T-helper 1 cell treated with Interleukin-12 subunit alpha and Interleukin-12 subunit beta and Interleukin-4 antibody, amounts not matched to agents 30 μg/mL and 1 μg/mL, for 36 hours (primary cell): ENCODE measurements at regions not wholly inside any gene's neighbourhood (a gene's known extent, or its start where the extent isn't known, plus 50 kb on each side); places are given as distances from the start of the nearest gene placed in this dataset.
"Not testable (repeated sequence)": the region's sequence is repeated elsewhere in the genome, so short reads cannot be mapped to it uniquely, and the experiment has no call there.

Source experiments
- H3K27ac Mint-ChIP-seq: one replicate; pipeline ENCODE4 v1.8.0; 2021; ENCODE audit warnings: mild to moderate bottlenecking, mixed read lengths
- H3K27me3 Mint-ChIP-seq: one replicate; pipeline ENCODE4 v1.8.0; 2021; ENCODE audit warnings: low read depth, mixed read lengths
- H3K36me3 Mint-ChIP-seq: one replicate; pipeline ENCODE4 v1.8.0; 2021; ENCODE audit warnings: low read depth, mixed read lengths
- H3K4me1 Mint-ChIP-seq: one replicate; pipeline ENCODE4 v1.8.0; 2021; ENCODE audit warnings: low read depth, mixed read lengths
- H3K4me3 Mint-ChIP-seq: one replicate; pipeline ENCODE4 v1.8.0; 2021; ENCODE audit warnings: mild to moderate bottlenecking, moderate library complexity, mixed read lengths
- H3K9me3 Mint-ChIP-seq: one replicate; pipeline ENCODE4 v1.8.0; 2021; ENCODE audit warnings: mixed read lengths

DNA sequence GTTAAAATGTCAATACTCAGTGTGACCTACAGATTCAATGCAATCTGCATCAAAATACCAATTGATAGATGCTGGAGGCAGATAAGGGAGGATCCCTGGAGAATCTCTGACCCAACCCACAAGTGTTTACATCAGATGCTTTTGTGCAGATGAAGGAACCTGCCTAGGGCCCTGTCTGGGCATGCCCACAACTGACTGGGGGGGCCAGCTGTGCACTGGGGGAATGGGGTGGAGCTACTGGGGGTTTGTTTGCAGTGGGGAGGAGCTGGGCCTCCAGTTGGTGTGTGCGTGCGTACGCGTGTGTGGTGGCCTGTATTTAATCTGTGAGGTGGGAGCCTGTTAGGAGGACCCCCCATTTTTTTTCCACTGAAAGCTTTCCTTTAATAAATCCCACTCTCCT lies 244.9 kb downstream of the TRIM36 start:
- H3K9me3 Mint-ChIP-seq: no peaks in the 10 kb centered on the region
- no peaks in the 10 kb centered on the region for H3K4me1 Mint-ChIP-seq
- no peak overlapping the region for H3K4me3 Mint-ChIP-seq
- H3K27ac Mint-ChIP-seq: no peak overlapping the region
- no peaks in the 10 kb centered on the region for H3K27me3 Mint-ChIP-seq
- H3K36me3 Mint-ChIP-seq: no peaks in the 10 kb centered on the region

DNA sequence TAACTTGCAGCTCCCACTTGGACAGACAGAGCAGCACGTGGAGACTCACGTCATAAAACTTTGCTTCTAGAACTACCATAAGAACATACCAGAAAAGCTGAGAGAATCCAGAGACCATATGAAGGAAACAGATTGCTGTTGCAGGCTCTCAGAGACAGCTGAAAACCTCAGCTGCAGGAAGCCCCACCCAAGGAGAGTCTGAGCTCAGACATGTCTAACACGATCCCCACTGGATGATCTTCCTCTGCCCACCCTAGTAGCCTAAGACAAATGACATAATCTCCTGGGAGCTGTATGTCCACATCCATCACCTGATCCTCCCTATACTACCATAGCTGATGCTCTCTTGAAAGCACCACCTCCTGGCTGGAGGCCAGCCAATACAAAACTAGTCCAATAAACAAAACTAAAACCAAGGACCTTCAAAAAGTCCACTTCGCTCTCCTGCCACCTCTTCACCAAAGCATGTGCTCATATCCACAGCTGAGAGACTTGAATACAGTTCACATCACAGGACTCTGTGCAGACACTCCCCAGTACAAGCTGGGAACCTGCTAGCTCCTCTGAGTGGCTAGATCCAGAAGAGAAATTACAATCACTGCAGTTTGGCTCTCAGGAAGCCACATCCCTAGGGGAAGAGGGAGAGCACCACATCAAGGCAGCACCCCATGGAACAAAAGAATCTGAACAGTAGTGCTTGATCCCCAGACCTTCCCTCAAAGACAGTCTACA lies 257.4 kb downstream of the TRIM36 start:
- no peaks in the 10 kb centered on the region for H3K36me3 Mint-ChIP-seq
- no peak overlapping the region for H3K27ac Mint-ChIP-seq
- no peak overlapping the region for H3K4me3 Mint-ChIP-seq
- H3K9me3 Mint-ChIP-seq: peaks cover under 1% of the 10 kb centered on the region
- no peaks in the 10 kb centered on the region for H3K27me3 Mint-ChIP-seq
- no peaks in the 10 kb centered on the region for H3K4me1 Mint-ChIP-seq

DNA sequence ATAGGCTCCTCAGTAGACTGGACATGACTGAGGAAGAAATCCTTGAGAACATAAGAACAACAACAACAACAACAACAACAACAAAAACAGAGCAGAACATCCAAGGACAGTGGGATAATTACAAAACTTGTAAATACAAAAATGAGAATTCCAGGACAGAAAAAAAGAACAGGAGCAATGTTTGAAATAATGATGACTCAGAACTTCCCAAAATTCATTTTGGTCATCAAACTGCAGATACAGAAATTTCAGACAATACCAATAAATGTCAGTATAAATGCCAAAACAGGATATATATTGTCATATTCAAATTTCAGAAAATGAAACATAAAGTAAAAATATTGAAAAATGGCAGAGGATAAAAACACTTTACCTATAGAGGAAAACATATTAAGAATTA lies 259.0 kb downstream of the TRIM36 start:
- H3K4me3 Mint-ChIP-seq: no peak overlapping the region
- H3K9me3 Mint-ChIP-seq: peaks cover 9% of the 10 kb centered on the region
- H3K27ac Mint-ChIP-seq: no peak overlapping the region
- H3K36me3 Mint-ChIP-seq: no peaks in the 10 kb centered on the region
- no peaks in the 10 kb centered on the region for H3K4me1 Mint-ChIP-seq
- H3K27me3 Mint-ChIP-seq: no peaks in the 10 kb centered on the region

DNA sequence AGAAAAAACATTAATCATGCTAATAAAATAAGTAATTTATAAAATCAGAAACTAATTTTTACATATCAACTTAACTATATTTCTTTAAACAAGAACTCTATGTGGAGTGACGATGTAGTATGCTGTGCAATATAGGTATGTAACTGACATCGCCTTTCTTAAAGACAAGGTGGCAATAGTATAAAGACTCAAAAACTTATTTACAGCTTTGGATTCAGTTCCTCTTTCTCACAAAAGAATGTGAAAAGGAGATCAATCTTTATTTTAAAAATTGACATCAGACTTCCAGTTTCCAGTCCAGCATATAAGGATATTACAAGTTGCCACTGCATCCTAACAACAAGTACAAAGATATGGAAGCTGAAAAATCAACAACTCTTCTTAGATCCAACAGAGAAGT lies 260.3 kb downstream of the TRIM36 start:
- Mint-ChIP-seq H3K4me1 (no peaks in the 10 kb centered on the region), H3K27me3 (no peaks in the 10 kb centered on the region), H3K9me3 (peaks cover 9% of the 10 kb centered on the region), H3K27ac (no peak overlapping the region), H3K4me3 (no peak overlapping the region), H3K36me3 (no peaks in the 10 kb centered on the region)

DNA sequence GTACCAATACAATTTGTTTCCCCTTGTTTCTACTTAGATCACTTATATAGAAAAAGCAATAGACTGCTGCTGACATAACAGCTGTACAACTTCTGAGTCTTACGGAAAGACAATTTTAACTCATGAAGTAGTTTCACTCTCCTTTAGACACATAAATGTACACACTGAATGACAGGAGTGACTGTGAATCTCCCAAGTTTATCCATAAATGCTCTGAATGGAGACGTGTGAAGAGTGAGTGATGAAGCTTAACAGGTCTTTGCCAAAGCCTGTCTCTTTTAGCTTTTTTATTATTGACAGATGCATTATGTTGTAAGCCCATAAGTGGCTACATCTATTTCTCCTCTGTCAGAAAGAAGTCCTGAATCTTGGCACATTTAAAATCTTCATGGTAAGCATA lies 265.9 kb downstream of the TRIM36 start:
- Mint-ChIP-seq H3K27me3 (no peaks in the 10 kb centered on the region), H3K36me3 (no peaks in the 10 kb centered on the region), H3K9me3 (peaks cover 9% of the 10 kb centered on the region), H3K4me1 (no peaks in the 10 kb centered on the region), H3K4me3 (no peak overlapping the region), H3K27ac (no peak overlapping the region)

GRCh38 chr5:114898602-114899001 lies 271.1 kb downstream of the TRIM36 start:
- no peak overlapping the region for H3K27ac Mint-ChIP-seq
- H3K27me3 Mint-ChIP-seq: no peaks in the 10 kb centered on the region
- no peak overlapping the region for H3K4me3 Mint-ChIP-seq
- no peaks in the 10 kb centered on the region for H3K9me3 Mint-ChIP-seq
- H3K36me3 Mint-ChIP-seq: no peaks in the 10 kb centered on the region
- no peaks in the 10 kb centered on the region for H3K4me1 Mint-ChIP-seq

DNA sequence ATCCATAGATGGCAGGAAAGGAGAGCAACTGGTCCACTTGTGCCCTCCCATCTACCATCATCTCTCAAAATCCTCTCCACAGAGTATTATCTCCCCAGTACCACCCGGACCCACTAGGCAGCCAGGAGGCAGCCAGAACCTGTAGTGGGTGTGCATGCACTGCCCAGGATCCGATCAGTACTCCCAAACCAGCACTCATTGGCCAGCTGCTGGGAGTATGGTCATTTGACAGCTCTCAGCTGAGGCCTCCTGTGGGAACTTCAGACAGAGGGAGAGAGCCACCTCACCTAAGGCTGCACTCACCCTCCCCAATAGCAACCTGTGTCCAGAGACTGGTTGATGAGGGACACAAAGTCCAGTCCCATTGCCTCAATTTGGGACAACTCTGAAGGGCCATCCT lies 286.0 kb downstream of the TRIM36 start:
- Mint-ChIP-seq H3K27me3 (no peaks in the 10 kb centered on the region), H3K9me3 (peaks cover 22% of the 10 kb centered on the region), H3K4me1 (no peaks in the 10 kb centered on the region), H3K27ac (no peak overlapping the region), H3K4me3 (no peak overlapping the region), H3K36me3 (no peaks in the 10 kb centered on the region)

GRCh38 chr5:114859438-114859735 lies 310.3 kb downstream of the TRIM36 start:
- H3K9me3 Mint-ChIP-seq: no peaks in the 10 kb centered on the region
- peaks cover 2% of the 10 kb centered on the region for H3K4me1 Mint-ChIP-seq
- no peak overlapping the region for H3K4me3 Mint-ChIP-seq

GRCh38 chr5:114858665-114859437 lies 310.9 kb downstream of the TRIM36 start:
- Mint-ChIP-seq H3K36me3 (no peaks in the 10 kb centered on the region), H3K27ac (no peak overlapping the region), H3K4me1 (peaks cover 2% of the 10 kb centered on the region), H3K9me3 (peaks cover 3% of the 10 kb centered on the region), H3K4me3 (no peak overlapping the region), H3K27me3 (no peaks in the 10 kb centered on the region)

More at GRCh38 chr5:114859438-114859735, 310.3 kb downstream of the TRIM36 start:
- Mint-ChIP-seq H3K27ac (no peak overlapping the region), H3K36me3 (no peaks in the 10 kb centered on the region), H3K27me3 (no peaks in the 10 kb centered on the region)

- Mint-ChIP-seq H3K9me3 (peaks cover 6% of the 10 kb centered on the region), H3K27ac (no peak overlapping the region), H3K4me3 (no peak overlapping the region), H3K27me3 (no peaks in the 10 kb centered on the region), H3K4me1 (peaks cover 2% of the 10 kb centered on the region), H3K36me3 (no peaks in the 10 kb centered on the region)
Observed at GRCh38 chr5:114857941-114858551, 311.7 kb downstream of the TRIM36 start.

- H3K4me3 Mint-ChIP-seq, H3K27me3 Mint-ChIP-seq, H3K36me3 Mint-ChIP-seq, H3K27ac Mint-ChIP-seq, H3K4me1 Mint-ChIP-seq: not testable (repeated sequence)
- H3K9me3 Mint-ChIP-seq: peaks cover 11% of the 10 kb centered on the region
Observed at GRCh38 chr5:114844711-114845110, 325.0 kb downstream of the TRIM36 start.

GRCh38 chr5:114839360-114839759 lies 330.3 kb downstream of the TRIM36 start:
- Mint-ChIP-seq H3K4me3 (no peak overlapping the region), H3K9me3 (peaks cover 5% of the 10 kb centered on the region), H3K27ac (no peak overlapping the region), H3K27me3 (no peaks in the 10 kb centered on the region), H3K36me3 (no peaks in the 10 kb centered on the region), H3K4me1 (no peaks in the 10 kb centered on the region)

GRCh38 chr5:114838937-114839336 lies 330.8 kb downstream of the TRIM36 start:
- Mint-ChIP-seq H3K27me3 (no peaks in the 10 kb centered on the region), H3K36me3 (no peaks in the 10 kb centered on the region), H3K9me3 (peaks cover 2% of the 10 kb centered on the region), H3K4me1 (no peaks in the 10 kb centered on the region), H3K27ac (no peak overlapping the region), H3K4me3 (no peak overlapping the region)

- Mint-ChIP-seq H3K4me3 (no peak overlapping the region), H3K4me1 (no peaks in the 10 kb centered on the region), H3K36me3 (no peaks in the 10 kb centered on the region), H3K27me3 (no peaks in the 10 kb centered on the region), H3K9me3 (peaks cover 14% of the 10 kb centered on the region), H3K27ac (no peak overlapping the region)
Observed at GRCh38 chr5:114830114-114830513, 339.6 kb downstream of the TRIM36 start.

- H3K9me3 Mint-ChIP-seq: peaks cover 27% of the 10 kb centered on the region
- H3K36me3 Mint-ChIP-seq: no peaks in the 10 kb centered on the region
- no peak overlapping the region for H3K4me3 Mint-ChIP-seq
- no peak overlapping the region for H3K27ac Mint-ChIP-seq
- H3K27me3 Mint-ChIP-seq: no peaks in the 10 kb centered on the region
- no peaks in the 10 kb centered on the region for H3K4me1 Mint-ChIP-seq
Observed at GRCh38 chr5:114822863-114823262, 346.8 kb downstream of the TRIM36 start.
